Stomach (tissue), 4 donors: ENCODE measurements at regions not wholly inside any gene's neighbourhood (a gene's known extent, or its start where the extent isn't known, plus 50 kb on each side); places are given as distances from the start of the nearest gene placed in this dataset.

Source experiments
- CTCF ChIP-seq, 7 experiments: fragments of 450-650 bp in 4 of 7; fragments of 200-600 bp in 3 of 7; sonication (generic) in 3 of 7; IDR thresholded peaks; one replicate each; pipeline ENCODE4 v1.5.1; 2016 to 2019; ENCODE audit warnings: antibody characterized with exemption in 7 of 7, control low read depth in 2 of 7, mild to moderate bottlenecking in 1 of 7
- POLR2A ChIP-seq, 4 donors: fragments of 450-650 bp; IDR thresholded peaks; one replicate each; pipeline ENCODE4 v1.6.1; 2016; ENCODE audit warnings: antibody characterized with exemption in 4 of 4, control low read depth in 2 of 4, mild to moderate bottlenecking in 1 of 4, moderate library complexity in 1 of 4

- TF ChIP-seq POLR2A (IDR thresholded peaks at IDR 0.05), result no peak
- TF ChIP-seq CTCF (IDR thresholded peaks at IDR 0.05), result no peak
These were observed 1030.4 kb upstream of the CADM2 start for GRCh38 chr3:83928391-83928790.
